ENCODE measurements at regions not wholly inside any gene's neighbourhood (a gene's known extent, or its start where the extent isn't known, plus 50 kb on each side); places are given as distances from the start of the nearest gene placed in this dataset.

DNA sequence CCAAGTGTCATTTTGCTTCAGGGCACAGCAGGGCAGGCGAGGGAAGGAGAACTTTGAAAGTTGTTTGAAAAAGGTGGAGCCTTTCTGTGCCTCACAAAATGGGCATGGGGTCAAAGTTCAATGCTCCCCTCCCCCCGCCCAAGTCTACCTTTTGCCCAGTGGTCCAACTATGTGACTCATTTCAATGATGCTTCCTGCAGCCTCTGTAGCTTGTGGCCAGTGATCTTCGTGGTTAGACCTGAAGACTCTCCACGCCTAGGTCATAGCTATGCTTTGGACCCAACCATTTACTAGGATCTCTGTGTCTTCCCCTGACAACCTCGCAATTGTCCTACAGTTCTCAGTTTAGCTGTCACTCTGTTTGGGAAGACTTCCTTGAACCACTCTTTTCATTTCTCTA, 280.3 kb upstream of the GJB5 start:
- CTCF ChIA-PET = no interaction called here
- TF ChIP-seq, protein P1, sequence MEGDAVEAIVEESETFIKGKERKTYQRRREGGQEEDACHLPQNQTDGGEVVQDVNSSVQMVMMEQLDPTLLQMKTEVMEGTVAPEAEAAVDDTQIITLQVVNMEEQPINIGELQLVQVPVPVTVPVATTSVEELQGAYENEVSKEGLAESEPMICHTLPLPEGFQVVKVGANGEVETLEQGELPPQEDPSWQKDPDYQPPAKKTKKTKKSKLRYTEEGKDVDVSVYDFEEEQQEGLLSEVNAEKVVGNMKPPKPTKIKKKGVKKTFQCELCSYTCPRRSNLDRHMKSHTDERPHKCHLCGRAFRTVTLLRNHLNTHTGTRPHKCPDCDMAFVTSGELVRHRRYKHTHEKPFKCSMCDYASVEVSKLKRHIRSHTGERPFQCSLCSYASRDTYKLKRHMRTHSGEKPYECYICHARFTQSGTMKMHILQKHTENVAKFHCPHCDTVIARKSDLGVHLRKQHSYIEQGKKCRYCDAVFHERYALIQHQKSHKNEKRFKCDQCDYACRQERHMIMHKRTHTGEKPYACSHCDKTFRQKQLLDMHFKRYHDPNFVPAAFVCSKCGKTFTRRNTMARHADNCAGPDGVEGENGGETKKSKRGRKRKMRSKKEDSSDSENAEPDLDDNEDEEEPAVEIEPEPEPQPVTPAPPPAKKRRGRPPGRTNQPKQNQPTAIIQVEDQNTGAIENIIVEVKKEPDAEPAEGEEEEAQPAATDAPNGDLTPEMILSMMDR (IDR thresholded peaks at IDR 0.05; ENCODE audit: unreplicated experiment) = no peak
- peaks cover 13% of the 10 kb centered on the region for H3K9me3 Mint-ChIP-seq (ENCODE audit: unreplicated experiment)
- H3K36me3 Mint-ChIP-seq (ENCODE audit: insufficient read depth, unreplicated experiment) = no peaks in the 10 kb centered on the region
- DNase-seq (ENCODE audit: unreplicated experiment) = no peak
- no peaks in the 10 kb centered on the region for H3K4me1 Mint-ChIP-seq (ENCODE audit: insufficient read depth, unreplicated experiment)
- no peak overlapping the region for H3K27ac Mint-ChIP-seq (ENCODE audit: low read depth, unreplicated experiment)
- no peaks in the 10 kb centered on the region for H3K27me3 Mint-ChIP-seq (ENCODE audit: insufficient read depth, unreplicated experiment)
- intact Hi-C loops (cut with micrococcal nuclease) = no loop called here
- no peak overlapping the region for H3K4me3 Mint-ChIP-seq (ENCODE audit: unreplicated experiment)
- POLR2A ChIA-PET = no interaction called here
- no TSS peak for BruUV-seq (replicated peaks)

DNA sequence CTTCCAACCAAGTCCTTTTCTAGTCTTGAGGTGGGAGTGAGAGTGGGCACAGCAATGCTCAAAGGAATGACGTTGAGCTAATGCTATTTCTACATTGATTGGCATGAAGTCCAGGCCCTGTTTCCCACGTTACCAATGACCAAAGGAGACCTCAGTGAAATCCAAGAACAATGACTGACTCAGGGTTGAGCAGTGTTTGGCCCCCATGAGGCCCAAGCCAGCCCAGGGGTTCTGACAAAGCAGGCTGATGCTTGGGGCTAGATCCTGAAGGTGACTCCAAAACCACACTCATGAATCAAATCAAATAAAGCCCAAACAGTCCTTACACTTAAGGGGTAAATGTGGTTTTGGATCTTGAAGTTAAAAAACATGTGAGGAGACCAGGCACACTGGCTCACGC, 278.5 kb upstream of the GJB5 start:
- Mint-ChIP-seq H3K27me3 (ENCODE audit: insufficient read depth, unreplicated experiment) (no peaks in the 10 kb centered on the region), H3K27ac (ENCODE audit: low read depth, unreplicated experiment) (no peak overlapping the region), H3K4me1 (ENCODE audit: insufficient read depth, unreplicated experiment) (no peaks in the 10 kb centered on the region), H3K36me3 (ENCODE audit: insufficient read depth, unreplicated experiment) (no peaks in the 10 kb centered on the region), H3K9me3 (ENCODE audit: unreplicated experiment) (peaks cover 18% of the 10 kb centered on the region), H3K4me3 (ENCODE audit: unreplicated experiment) (no peak overlapping the region)
- intact Hi-C loops (cut with micrococcal nuclease) = no loop called here
- BruUV-seq (replicated peaks) = no TSS peak
- TF ChIP-seq, protein P1 (IDR thresholded peaks at IDR 0.05; ENCODE audit: unreplicated experiment) = no peak
- no peak for DNase-seq (ENCODE audit: unreplicated experiment)
- ChIA-PET POLR2A (interaction anchor here (0.6 kb wide), 1 partner anchor 337 kb away, joined by 3 read pairs; no protein-coding TSS in a partner anchor), CTCF (interaction anchor here (0.5 kb wide), 1 partner anchor 205 kb away, joined by 3 read pairs; no protein-coding TSS in a partner anchor)

DNA sequence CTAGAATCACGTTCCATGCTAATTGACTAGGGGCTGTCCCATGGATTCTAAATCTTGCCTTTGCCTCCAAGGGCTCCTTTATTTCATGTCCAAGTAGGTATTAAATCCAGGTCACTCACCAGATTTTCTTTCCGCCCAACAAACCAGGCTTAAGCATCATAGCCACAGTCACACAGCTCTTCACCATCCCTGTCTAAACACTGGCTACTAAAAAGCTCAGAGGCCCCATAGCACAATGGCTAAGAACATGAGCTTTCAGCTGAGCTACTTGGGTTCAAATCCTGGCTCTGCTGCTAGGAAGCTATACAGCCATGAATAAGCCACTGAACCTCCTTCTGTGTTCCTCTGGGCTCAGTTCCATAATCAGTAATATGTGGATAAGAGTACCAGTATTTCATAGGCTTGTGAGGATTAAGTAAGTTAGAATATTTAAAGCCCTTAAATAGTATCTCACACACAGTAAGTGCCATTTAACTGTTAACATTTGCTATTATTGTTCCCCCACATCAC, 277.2 kb upstream of the GJB5 start:
- H3K4me3 Mint-ChIP-seq (ENCODE audit: unreplicated experiment) = no peak overlapping the region
- no peak for DNase-seq (ENCODE audit: unreplicated experiment)
- H3K27ac Mint-ChIP-seq (ENCODE audit: low read depth, unreplicated experiment) = no peak overlapping the region
- ChIA-PET POLR2A (no interaction called here), CTCF (no interaction called here)
- intact Hi-C loops (cut with micrococcal nuclease) = no loop called here
- no peaks in the 10 kb centered on the region for H3K36me3 Mint-ChIP-seq (ENCODE audit: insufficient read depth, unreplicated experiment)
- TF ChIP-seq, protein P1 (IDR thresholded peaks at IDR 0.05; ENCODE audit: unreplicated experiment) = no peak
- no TSS peak for BruUV-seq (replicated peaks)
- H3K9me3 Mint-ChIP-seq (ENCODE audit: unreplicated experiment) = peaks cover 25% of the 10 kb centered on the region
- H3K27me3 Mint-ChIP-seq (ENCODE audit: insufficient read depth, unreplicated experiment) = no peaks in the 10 kb centered on the region
- no peaks in the 10 kb centered on the region for H3K4me1 Mint-ChIP-seq (ENCODE audit: insufficient read depth, unreplicated experiment)

DNA sequence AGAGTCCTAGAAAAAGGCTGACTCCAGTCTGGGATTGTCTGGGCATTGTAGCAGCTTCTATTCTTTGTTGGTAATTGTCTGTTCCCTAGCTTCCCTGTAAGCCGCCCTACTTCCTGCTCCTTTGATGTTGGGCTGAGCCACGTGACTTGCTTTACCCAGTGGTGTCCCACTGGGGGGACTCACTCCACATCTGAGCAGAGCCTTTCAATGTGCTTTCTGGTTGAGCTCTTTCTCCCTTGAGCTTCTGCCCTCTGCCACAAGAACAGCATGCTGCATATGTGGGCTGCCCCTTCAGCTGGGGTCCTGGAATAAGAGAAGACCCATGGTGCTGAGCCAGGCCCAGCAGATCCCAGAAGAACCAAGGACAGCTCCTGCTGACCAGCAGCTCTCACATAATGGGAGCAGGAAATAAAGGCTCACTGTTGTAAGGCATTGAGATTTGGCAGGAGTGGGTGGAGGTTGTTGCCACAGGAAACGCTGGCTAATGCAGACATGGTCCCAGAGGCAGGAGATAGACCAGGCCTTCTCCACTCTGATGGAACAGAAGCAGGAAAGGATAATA, 276.3 kb upstream of the GJB5 start:
- no peak overlapping the region for H3K4me3 Mint-ChIP-seq (ENCODE audit: unreplicated experiment)
- BruUV-seq (replicated peaks) = no TSS peak
- no peak for DNase-seq (ENCODE audit: unreplicated experiment)
- POLR2A ChIA-PET = no interaction called here
- TF ChIP-seq, protein P1 (IDR thresholded peaks at IDR 0.05; ENCODE audit: unreplicated experiment) = no peak
- no peak overlapping the region for H3K27ac Mint-ChIP-seq (ENCODE audit: low read depth, unreplicated experiment)
- H3K9me3 Mint-ChIP-seq (ENCODE audit: unreplicated experiment) = peaks cover 26% of the 10 kb centered on the region
- intact Hi-C loops (cut with micrococcal nuclease) = no loop called here
- no peaks in the 10 kb centered on the region for H3K27me3 Mint-ChIP-seq (ENCODE audit: insufficient read depth, unreplicated experiment)
- no peaks in the 10 kb centered on the region for H3K4me1 Mint-ChIP-seq (ENCODE audit: insufficient read depth, unreplicated experiment)
- CTCF ChIA-PET = interaction anchor here (0.7 kb wide), 1 partner anchor 124 kb away, joined by 3 read pairs; no protein-coding TSS in a partner anchor
- no peaks in the 10 kb centered on the region for H3K36me3 Mint-ChIP-seq (ENCODE audit: insufficient read depth, unreplicated experiment)

Measured in MCF 10A (cell line).